Gastrocnemius medialis (tissue), 4 donors: ENCODE measurements at regions not wholly inside any gene's neighbourhood (a gene's known extent, or its start where the extent isn't known, plus 50 kb on each side); places are given as distances from the start of the nearest gene placed in this dataset.
A peak's percentile ranks its signal among the peaks of the same experiment; 100 is the strongest.

Experiments used
- ATAC-seq, 2 donors: fragments of 150-250 bp; one replicate each; pipeline ENCODE4 v1.9.1; 2016
- DNase-seq, 2 donors: peaks; one replicate each; pipeline ENCODE4 v3.0.0-alpha.2; 2019
- H3K27ac ChIP-seq, 4 donors: fragments of 200-600 bp; sonication (generic); 1 replicate in 1 of 4; 2 replicates in 3 of 4; pipeline ENCODE4 v1.5.1; 2016 to 2018; ENCODE audit warnings: mild to moderate bottlenecking in 2 of 4, moderate library complexity in 1 of 4
- H3K27me3 ChIP-seq, 3 donors: fragments of 200-600 bp; sonication (generic) in 2 of 3; 1 replicate in 1 of 3; 2 replicates in 2 of 3; pipeline versions ENCODE4 v1.5.1 to v1.6.0; 2016 to 2019; ENCODE audit warnings: mild to moderate bottlenecking in 1 of 3, moderate library complexity in 1 of 3
- H3K36me3 ChIP-seq, 2 donors: fragments of 200-600 bp; sonication (generic) in 1 of 2; one replicate each; pipeline ENCODE4 v1.5.1; 2017 to 2018
- H3K4me1 ChIP-seq, 2 donors: fragments of 200-600 bp; sonication (generic) in 1 of 2; one replicate each; pipeline ENCODE4 v1.5.1; 2016 to 2017; ENCODE audit warnings: mild to moderate bottlenecking in 2 of 2
- H3K4me3 ChIP-seq, 4 donors: fragments of 200-600 bp; sonication (generic) in 3 of 4; 1 replicate in 1 of 4; 2 replicates in 3 of 4; pipeline ENCODE4 v1.5.1; 2016 to 2019; ENCODE audit warnings: mild to moderate bottlenecking in 2 of 4
- H3K9me3 ChIP-seq, 3 donors: fragments of 200-600 bp; sonication (generic) in 2 of 3; 1 replicate in 1 of 3; 2 replicates in 2 of 3; pipeline ENCODE4 v1.5.1; 2016 to 2019
- POLR2A ChIP-seq, 2 donors: fragments of 450-650 bp; IDR thresholded peaks; one replicate each; pipeline ENCODE4 v1.6.1; 2017; ENCODE audit warnings: antibody characterized with exemption in 2 of 2, mild to moderate bottlenecking in 2 of 2, moderate library complexity in 2 of 2
- in situ Hi-C, 4 donors: fragments of 200-750 bp; cut with MboI; loops; one replicate each; pipeline versions ENCODE4 v1.15.0 to v1.8.0; 2017; ENCODE audit warnings: low sequenced_read_pairs in 4 of 4
- intact Hi-C: fragments of 100-400 bp; cut with DNase I; formaldehyde crosslinking; loops from one replicate; pipeline ENCODE4 v1.15.1; 2023; ENCODE audit warnings: low total_unique reads
- TF ChIP-seq, protein P1 (sequence below), 5 experiments: fragments of 450-650 bp in 3 of 5; fragments of 200-600 bp in 2 of 5; sonication (generic) in 2 of 5; IDR thresholded peaks in 4 of 5; conservative IDR thresholded peaks in 1 of 5; 1 replicate in 4 of 5; 2 replicates in 1 of 5; pipeline ENCODE4 v1.5.1; 2016 to 2019; ENCODE audit warnings: antibody characterized with exemption in 5 of 5, mild to moderate bottlenecking in 3 of 5, moderate library complexity in 3 of 5

DNA sequence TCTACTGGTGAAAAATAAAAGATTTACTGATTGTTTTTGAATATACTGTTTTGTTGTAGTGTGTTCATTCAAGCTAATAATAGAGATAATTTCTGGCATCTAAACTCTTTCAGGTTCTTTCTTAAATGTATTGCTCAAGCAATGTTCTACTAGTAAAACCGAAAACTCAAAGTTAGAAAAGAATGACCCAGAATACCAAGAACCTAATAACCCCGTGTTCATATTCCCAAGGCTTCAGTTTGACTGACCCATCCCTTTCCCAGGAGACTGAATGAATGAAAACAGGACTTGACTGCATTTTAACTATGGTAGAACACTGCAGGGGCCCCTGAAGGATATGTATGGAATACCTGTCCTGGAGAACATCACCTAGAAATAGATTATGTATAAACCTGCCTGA is 375.3 kb downstream of the MAFB start:
- no peaks in the 10 kb centered on the region for H3K4me1 ChIP-seq
- H3K36me3 ChIP-seq = no peaks in the 10 kb centered on the region
- DNase-seq (no peak), ATAC-seq (peak; percentile 53 to 68)
- in situ Hi-C loops = no loop called here
- intact Hi-C loops = no loop called here
- TF ChIP-seq POLR2A (IDR thresholded peaks at IDR 0.05) = no peak
- TF ChIP-seq, protein P1, sequence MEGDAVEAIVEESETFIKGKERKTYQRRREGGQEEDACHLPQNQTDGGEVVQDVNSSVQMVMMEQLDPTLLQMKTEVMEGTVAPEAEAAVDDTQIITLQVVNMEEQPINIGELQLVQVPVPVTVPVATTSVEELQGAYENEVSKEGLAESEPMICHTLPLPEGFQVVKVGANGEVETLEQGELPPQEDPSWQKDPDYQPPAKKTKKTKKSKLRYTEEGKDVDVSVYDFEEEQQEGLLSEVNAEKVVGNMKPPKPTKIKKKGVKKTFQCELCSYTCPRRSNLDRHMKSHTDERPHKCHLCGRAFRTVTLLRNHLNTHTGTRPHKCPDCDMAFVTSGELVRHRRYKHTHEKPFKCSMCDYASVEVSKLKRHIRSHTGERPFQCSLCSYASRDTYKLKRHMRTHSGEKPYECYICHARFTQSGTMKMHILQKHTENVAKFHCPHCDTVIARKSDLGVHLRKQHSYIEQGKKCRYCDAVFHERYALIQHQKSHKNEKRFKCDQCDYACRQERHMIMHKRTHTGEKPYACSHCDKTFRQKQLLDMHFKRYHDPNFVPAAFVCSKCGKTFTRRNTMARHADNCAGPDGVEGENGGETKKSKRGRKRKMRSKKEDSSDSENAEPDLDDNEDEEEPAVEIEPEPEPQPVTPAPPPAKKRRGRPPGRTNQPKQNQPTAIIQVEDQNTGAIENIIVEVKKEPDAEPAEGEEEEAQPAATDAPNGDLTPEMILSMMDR (IDR thresholded peaks at IDR 0.05 in 4 of 5, conservative IDR thresholded peaks at IDR 0.05 in 1 of 5) = no peak
- H3K9me3 ChIP-seq = no peaks in the 10 kb centered on the region
- no peaks in the 10 kb centered on the region for H3K27me3 ChIP-seq
- H3K4me3 ChIP-seq = no peak overlapping the region
- H3K27ac ChIP-seq = peak overlapping the region in 3 of 4 donors; percentile 15 to 67 (median 33)

GRCh38 chr20:40309731-40310130 is 379.3 kb downstream of the MAFB start:
- H3K27ac ChIP-seq = no peak overlapping the region
- no peaks in the 10 kb centered on the region for H3K27me3 ChIP-seq
- no peaks in the 10 kb centered on the region for H3K9me3 ChIP-seq
- ATAC-seq = no peak
- in situ Hi-C loops = no loop called here
- H3K36me3 ChIP-seq = no peaks in the 10 kb centered on the region
- no peak for DNase-seq
- peaks cover 19 to 36% of the 10 kb centered on the region in 2 donors for H3K4me1 ChIP-seq
- no peak overlapping the region for H3K4me3 ChIP-seq
- no peak for TF ChIP-seq POLR2A (IDR thresholded peaks at IDR 0.05)
- TF ChIP-seq, protein P1 (IDR thresholded peaks at IDR 0.05 in 4 of 5, conservative IDR thresholded peaks at IDR 0.05 in 1 of 5) = no peak
- intact Hi-C loops = loop anchor here (5.0 kb wide), 1 partner anchor 343 kb away; no protein-coding TSS in a partner anchor

DNA sequence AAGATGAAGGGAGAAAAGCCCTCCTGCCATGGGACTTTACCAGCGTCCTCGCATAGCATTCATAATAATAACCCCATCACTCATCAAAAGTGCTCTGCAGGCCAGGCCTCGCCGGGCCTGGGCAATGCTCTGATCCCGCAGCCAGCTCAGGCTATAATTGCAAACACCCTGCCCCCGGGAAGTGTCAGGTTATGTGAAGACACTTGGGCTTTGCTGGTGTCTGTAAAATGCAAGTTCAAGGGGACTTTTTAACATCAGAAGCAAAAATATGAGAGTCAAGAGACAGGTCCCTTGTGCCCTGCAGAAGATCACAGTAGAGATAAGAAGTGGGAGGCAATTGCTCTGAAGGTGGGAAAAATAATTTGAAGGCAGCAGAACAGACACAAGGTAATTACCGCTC is 381.0 kb downstream of the MAFB start:
- ATAC-seq = no peak
- intact Hi-C loops = loop anchor here (5.0 kb wide), 1 partner anchor 344 kb away; no protein-coding TSS in a partner anchor

GRCh38 chr20:40307268-40307667 is 381.8 kb downstream of the MAFB start:
- DNase-seq (no peak), ATAC-seq (no peak)
- no peaks in the 10 kb centered on the region for H3K27me3 ChIP-seq
- no peak for TF ChIP-seq POLR2A (IDR thresholded peaks at IDR 0.05)
- TF ChIP-seq, protein P1 (IDR thresholded peaks at IDR 0.05 in 4 of 5, conservative IDR thresholded peaks at IDR 0.05 in 1 of 5) = no peak
- intact Hi-C loops = loop anchor here (5.0 kb wide), 1 partner anchor 345 kb away; no protein-coding TSS in a partner anchor
- in situ Hi-C loops = no loop called here
- no peak overlapping the region for H3K27ac ChIP-seq
- H3K4me3 ChIP-seq = no peak overlapping the region
- H3K4me1 ChIP-seq = peaks cover 22 to 38% of the 10 kb centered on the region in 2 donors
- no peaks in the 10 kb centered on the region for H3K36me3 ChIP-seq
- H3K9me3 ChIP-seq = no peaks in the 10 kb centered on the region

More for the DNA sequence above, 381.0 kb downstream of the MAFB start:
- DNase-seq = no peak
- Histone ChIP-seq H3K4me1 (peaks cover 22 to 38% of the 10 kb centered on the region in 2 donors), H3K27me3 (no peaks in the 10 kb centered on the region), H3K27ac (no peak overlapping the region), H3K4me3 (no peak overlapping the region), H3K36me3 (no peaks in the 10 kb centered on the region), H3K9me3 (no peaks in the 10 kb centered on the region)
- TF ChIP-seq, protein P1 (IDR thresholded peaks at IDR 0.05 in 4 of 5, conservative IDR thresholded peaks at IDR 0.05 in 1 of 5) = no peak
- TF ChIP-seq POLR2A (IDR thresholded peaks at IDR 0.05) = no peak
- in situ Hi-C loops = no loop called here

GRCh38 chr20:40305303-40305702 is 383.7 kb downstream of the MAFB start:
- Histone ChIP-seq H3K4me3 (no peak overlapping the region), H3K27me3 (no peaks in the 10 kb centered on the region), H3K36me3 (no peaks in the 10 kb centered on the region), H3K4me1 (peaks cover 22 to 38% of the 10 kb centered on the region in 2 donors), H3K9me3 (no peaks in the 10 kb centered on the region), H3K27ac (peak overlapping the region; percentile 35 to 69 (median 60))
- TF ChIP-seq POLR2A (IDR thresholded peaks at IDR 0.05) = no peak
- intact Hi-C loops = loop anchor here (2.0 to 5.0 kb wide), 2 partner anchors 17 to 347 kb away; no protein-coding TSS in a partner anchor
- ATAC-seq (peak; percentile 91 to 96), DNase-seq (peak; percentile 35 to 81)
- in situ Hi-C loops = no loop called here
